ENCODE measurements at regions not wholly inside any gene's neighbourhood (a gene's known extent, or its start where the extent isn't known, plus 50 kb on each side); places are given as distances from the start of the nearest gene placed in this dataset.
"Not testable (repeated sequence)": the region's sequence is repeated elsewhere in the genome, so short reads cannot be mapped to it uniquely, and the experiment has no call there.

GRCh38 chr12:5341086-5341485, 90.8 kb upstream of the NTF3 start:
- DNase-seq; intact Hi-C loops (cut with DNase I): not testable (repeated sequence)

- intact Hi-C loops (cut with DNase I): no loop called here
These were observed 88.2 kb upstream of the NTF3 start for GRCh38 chr12:5343711-5344110.

GRCh38 chr12:5344131-5344530, 87.8 kb upstream of the NTF3 start:
- intact Hi-C loops (cut with DNase I): no loop called here
- no peak for DNase-seq

More at GRCh38 chr12:5343711-5344110, 88.2 kb upstream of the NTF3 start:
- DNase-seq: no peak

- intact Hi-C loops (cut with DNase I): no loop called here
These were observed 86.4 kb upstream of the NTF3 start for GRCh38 chr12:5345534-5345933.

GRCh38 chr12:5348057-5348456, 83.9 kb upstream of the NTF3 start:
- intact Hi-C loops (cut with DNase I): no loop called here
- DNase-seq: no peak

More at GRCh38 chr12:5345534-5345933, 86.4 kb upstream of the NTF3 start:
- DNase-seq: no peak

GRCh38 chr12:5348491-5348890, 83.4 kb upstream of the NTF3 start:
- intact Hi-C loops (cut with DNase I): no loop called here
- no peak for DNase-seq

GRCh38 chr12:5364036-5364770, 67.7 kb upstream of the NTF3 start:
- no peak for DNase-seq
- intact Hi-C loops (cut with DNase I): no loop called here

GRCh38 chr12:5369298-5369697, 62.6 kb upstream of the NTF3 start:
- DNase-seq: no peak
- intact Hi-C loops (cut with DNase I): no loop called here

- intact Hi-C loops (cut with DNase I): no loop called here
These were observed 60.3 kb upstream of the NTF3 start for GRCh38 chr12:5371631-5372030.

GRCh38 chr12:5374713-5375112, 57.2 kb upstream of the NTF3 start:
- no peak for DNase-seq
- intact Hi-C loops (cut with DNase I): no loop called here

More at GRCh38 chr12:5371631-5372030, 60.3 kb upstream of the NTF3 start:
- no peak for DNase-seq

GRCh38 chr12:5375547-5376295, 56.2 kb upstream of the NTF3 start:
- intact Hi-C loops (cut with DNase I): no loop called here
- no peak for DNase-seq

- DNase-seq: no peak
- intact Hi-C loops (cut with DNase I): no loop called here
These were observed 55.2 kb upstream of the NTF3 start for GRCh38 chr12:5376591-5377207.

GRCh38 chr12:5377997-5378592, 53.8 kb upstream of the NTF3 start:
- intact Hi-C loops (cut with DNase I): no loop called here
- no peak for DNase-seq

- DNase-seq: no peak
- intact Hi-C loops (cut with DNase I): no loop called here
These were observed 52.0 kb upstream of the NTF3 start for GRCh38 chr12:5379749-5380496.

Data from head of caudate nucleus (tissue), 42 donors.